Stimulated activated naive CD4-positive, alpha-beta T cell treated with Interleukin-2 at 50 U/mL for 16 hours (primary cell): ENCODE measurements at regions not wholly inside any gene's neighbourhood (a gene's known extent, or its start where the extent isn't known, plus 50 kb on each side); places are given as distances from the start of the nearest gene placed in this dataset.

Experiments used
- DNase-seq: peaks from one replicate; lab custom pipeline; 2025; lab: John Stamatoyannopoulos, UW

GRCh38 chr2:12315224-12315623 is 401.5 kb upstream of the TRIB2 start:
- no peak for DNase-seq

- DNase-seq: no peak
These were observed 400.3 kb upstream of the TRIB2 start for GRCh38 chr2:12316476-12316875.

- no peak for DNase-seq
These were observed 399.4 kb upstream of the TRIB2 start for GRCh38 chr2:12317286-12317685.

- no peak for DNase-seq
These were observed 398.8 kb upstream of the TRIB2 start for GRCh38 chr2:12317814-12318426.

- DNase-seq: no peak
These were observed 398.2 kb upstream of the TRIB2 start for GRCh38 chr2:12318427-12319057.

GRCh38 chr2:12320027-12320734 is 396.6 kb upstream of the TRIB2 start:
- DNase-seq: no peak

GRCh38 chr2:12320991-12321641 is 395.6 kb upstream of the TRIB2 start:
- DNase-seq: no peak

- no peak for DNase-seq
These were observed 394.9 kb upstream of the TRIB2 start for GRCh38 chr2:12321886-12322285.

- no peak for DNase-seq
These were observed 390.9 kb upstream of the TRIB2 start for GRCh38 chr2:12325806-12326205.

- no peak for DNase-seq
These were observed 390.1 kb upstream of the TRIB2 start for GRCh38 chr2:12326449-12327190.

- DNase-seq: no peak
These were observed 385.8 kb upstream of the TRIB2 start for GRCh38 chr2:12330916-12331315.

GRCh38 chr2:12331698-12332097 is 385.0 kb upstream of the TRIB2 start:
- DNase-seq: no peak

GRCh38 chr2:12333293-12333692 is 383.4 kb upstream of the TRIB2 start:
- DNase-seq: no peak

GRCh38 chr2:12334412-12334966 is 382.2 kb upstream of the TRIB2 start:
- no peak for DNase-seq

- no peak for DNase-seq
These were observed 381.6 kb upstream of the TRIB2 start for GRCh38 chr2:12335131-12335530.

GRCh38 chr2:12335995-12336394 is 380.7 kb upstream of the TRIB2 start:
- DNase-seq: no peak

GRCh38 chr2:12338946-12339697 is 377.6 kb upstream of the TRIB2 start:
- no peak for DNase-seq

GRCh38 chr2:12340164-12340563 is 376.6 kb upstream of the TRIB2 start:
- DNase-seq: no peak

GRCh38 chr2:12341215-12341614 is 375.5 kb upstream of the TRIB2 start:
- DNase-seq: no peak

GRCh38 chr2:12341920-12342319 is 374.8 kb upstream of the TRIB2 start:
- DNase-seq: no peak

- DNase-seq: no peak
These were observed 373.6 kb upstream of the TRIB2 start for GRCh38 chr2:12343141-12343540.
